ENCODE measurements at regions not wholly inside any gene's neighbourhood (a gene's known extent, or its start where the extent isn't known, plus 50 kb on each side); places are given as distances from the start of the nearest gene placed in this dataset.

- no peak overlapping the region for H3K27ac Mint-ChIP-seq
- no peaks in the 10 kb centered on the region for H3K36me3 Mint-ChIP-seq
- H3K4me3 Mint-ChIP-seq = no peak overlapping the region
- peaks cover 2% of the 10 kb centered on the region for H3K9me3 Mint-ChIP-seq
- DNase-seq = no peak
- H3K27me3 Mint-ChIP-seq = no peaks in the 10 kb centered on the region
- no peaks in the 10 kb centered on the region for H3K4me1 Mint-ChIP-seq
These were observed 511.9 kb upstream of the KLF12 start for GRCh38 chr13:74646091-74646490.

GRCh38 chr13:74645586-74645985 is 511.4 kb upstream of the KLF12 start:
- H3K4me3 Mint-ChIP-seq = no peak overlapping the region

DNA sequence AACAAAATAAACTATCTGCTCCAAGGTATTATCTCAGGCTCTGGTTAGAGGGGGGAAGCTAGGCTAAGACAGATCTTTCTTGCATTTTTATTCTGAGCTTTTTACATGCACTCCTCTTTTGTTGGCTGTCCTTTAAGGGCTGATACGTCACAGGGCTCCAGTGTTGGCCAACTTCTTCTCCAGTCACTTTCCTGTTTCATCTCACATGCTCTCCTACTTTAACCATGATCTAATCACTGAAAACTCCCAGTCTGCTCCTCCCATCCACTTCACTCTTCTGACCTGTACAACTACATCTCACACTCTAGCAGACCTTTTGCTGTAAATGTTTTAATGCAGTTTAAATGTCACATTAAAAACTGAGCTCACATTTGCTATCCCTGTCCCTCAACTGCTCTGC is 510.0 kb upstream of the KLF12 start:
- no peaks in the 10 kb centered on the region for H3K4me1 Mint-ChIP-seq
- DNase-seq = no peak
- H3K36me3 Mint-ChIP-seq = no peaks in the 10 kb centered on the region
- no peaks in the 10 kb centered on the region for H3K27me3 Mint-ChIP-seq
- H3K27ac Mint-ChIP-seq = no peak overlapping the region
- peaks cover 2% of the 10 kb centered on the region for H3K9me3 Mint-ChIP-seq
- no peak overlapping the region for H3K4me3 Mint-ChIP-seq

More at GRCh38 chr13:74645586-74645985, 511.4 kb upstream of the KLF12 start:
- H3K4me1 Mint-ChIP-seq = no peaks in the 10 kb centered on the region
- no peaks in the 10 kb centered on the region for H3K36me3 Mint-ChIP-seq
- DNase-seq = no peak
- no peak overlapping the region for H3K27ac Mint-ChIP-seq
- peaks cover 2% of the 10 kb centered on the region for H3K9me3 Mint-ChIP-seq
- H3K27me3 Mint-ChIP-seq = no peaks in the 10 kb centered on the region

DNA sequence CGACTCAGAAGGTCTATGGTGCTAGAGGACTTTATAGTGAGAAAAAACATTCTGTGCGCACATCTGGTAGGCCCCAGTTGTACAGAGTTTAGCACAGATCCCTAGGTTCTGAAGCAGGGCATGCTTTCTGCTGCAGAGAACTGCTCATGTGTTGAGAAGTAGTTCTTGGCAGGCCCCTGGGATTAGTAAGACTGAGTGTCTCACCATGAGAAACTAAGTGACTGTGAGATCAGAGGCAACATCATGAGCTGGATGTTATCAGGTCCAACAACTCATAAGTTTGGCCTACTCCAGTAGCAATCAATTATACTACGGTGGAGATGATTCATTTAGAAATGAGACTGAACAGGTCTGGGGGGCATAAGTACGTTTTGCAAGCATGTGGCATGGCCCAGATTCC is 507.4 kb upstream of the KLF12 start:
- no peak for DNase-seq
- Mint-ChIP-seq H3K4me1 (no peaks in the 10 kb centered on the region), H3K27me3 (no peaks in the 10 kb centered on the region), H3K27ac (no peak overlapping the region), H3K9me3 (peaks cover 2% of the 10 kb centered on the region), H3K4me3 (no peak overlapping the region), H3K36me3 (no peaks in the 10 kb centered on the region)

DNA sequence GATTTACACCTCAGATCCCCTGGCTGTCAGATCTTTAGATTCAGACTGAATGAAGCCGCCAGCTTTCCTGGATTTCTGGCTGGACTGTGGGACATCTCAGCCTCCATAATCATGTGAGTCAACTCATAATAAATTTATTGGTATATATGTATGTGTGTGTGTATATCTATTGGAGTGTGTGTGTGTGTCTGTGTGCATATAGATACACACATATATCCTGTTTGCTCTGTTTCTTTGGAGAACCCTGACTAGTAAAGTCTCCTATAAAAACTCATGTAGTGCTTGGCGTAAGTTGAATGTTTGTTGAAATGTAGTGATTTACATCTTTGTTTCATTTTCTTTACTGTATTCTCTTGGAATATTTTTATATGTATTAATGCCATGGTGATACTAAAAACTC is 499.5 kb upstream of the KLF12 start:
- DNase-seq = no peak
- H3K4me1 Mint-ChIP-seq = no peaks in the 10 kb centered on the region
- H3K36me3 Mint-ChIP-seq = peaks cover 2% of the 10 kb centered on the region
- H3K9me3 Mint-ChIP-seq = peaks cover 8% of the 10 kb centered on the region
- H3K27me3 Mint-ChIP-seq = no peaks in the 10 kb centered on the region
- no peak overlapping the region for H3K27ac Mint-ChIP-seq
- no peak overlapping the region for H3K4me3 Mint-ChIP-seq

DNA sequence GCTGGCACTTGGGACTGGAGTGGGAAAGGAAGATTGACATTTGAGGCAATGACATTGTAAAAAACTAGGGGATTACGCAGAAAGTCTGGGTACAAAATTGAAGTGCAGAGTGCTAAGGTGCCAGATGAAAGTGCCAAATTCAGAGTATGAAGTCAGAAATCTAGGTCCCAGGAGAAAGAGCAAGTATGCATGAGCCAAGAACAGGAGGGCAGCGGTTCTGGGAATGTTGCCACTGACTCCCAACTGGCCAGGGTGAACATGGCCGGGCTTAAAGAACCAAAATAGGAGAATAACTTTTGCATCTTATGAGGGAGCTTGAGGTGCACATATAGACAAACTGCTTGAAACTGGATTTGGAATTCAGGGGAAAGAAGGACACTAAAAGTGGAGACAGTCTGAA is 495.8 kb upstream of the KLF12 start:
- Mint-ChIP-seq H3K27me3 (no peaks in the 10 kb centered on the region), H3K27ac (no peak overlapping the region), H3K36me3 (peaks cover 2% of the 10 kb centered on the region), H3K4me1 (no peaks in the 10 kb centered on the region), H3K9me3 (peaks cover 8% of the 10 kb centered on the region), H3K4me3 (no peak overlapping the region)
- DNase-seq = no peak

- H3K4me3 Mint-ChIP-seq = no peak overlapping the region
- peaks cover 8% of the 10 kb centered on the region for H3K9me3 Mint-ChIP-seq
- H3K27me3 Mint-ChIP-seq = peaks cover 3% of the 10 kb centered on the region
- H3K36me3 Mint-ChIP-seq = peaks cover 2% of the 10 kb centered on the region
- DNase-seq = no peak
- H3K4me1 Mint-ChIP-seq = no peaks in the 10 kb centered on the region
- no peak overlapping the region for H3K27ac Mint-ChIP-seq
These were observed 491.3 kb upstream of the KLF12 start for GRCh38 chr13:74625541-74625940.

- Mint-ChIP-seq H3K36me3 (no peaks in the 10 kb centered on the region), H3K4me1 (no peaks in the 10 kb centered on the region), H3K9me3 (no peaks in the 10 kb centered on the region), H3K4me3 (no peak overlapping the region), H3K27me3 (peaks cover 3% of the 10 kb centered on the region), H3K27ac (no peak overlapping the region)
- DNase-seq = no peak
These were observed 489.6 kb upstream of the KLF12 start for GRCh38 chr13:74623761-74624160.

GRCh38 chr13:74622284-74622683 is 488.1 kb upstream of the KLF12 start:
- no peak for DNase-seq
- Mint-ChIP-seq H3K27me3 (peaks cover 3% of the 10 kb centered on the region), H3K36me3 (no peaks in the 10 kb centered on the region), H3K27ac (no peak overlapping the region), H3K9me3 (no peaks in the 10 kb centered on the region), H3K4me3 (no peak overlapping the region), H3K4me1 (no peaks in the 10 kb centered on the region)

DNA sequence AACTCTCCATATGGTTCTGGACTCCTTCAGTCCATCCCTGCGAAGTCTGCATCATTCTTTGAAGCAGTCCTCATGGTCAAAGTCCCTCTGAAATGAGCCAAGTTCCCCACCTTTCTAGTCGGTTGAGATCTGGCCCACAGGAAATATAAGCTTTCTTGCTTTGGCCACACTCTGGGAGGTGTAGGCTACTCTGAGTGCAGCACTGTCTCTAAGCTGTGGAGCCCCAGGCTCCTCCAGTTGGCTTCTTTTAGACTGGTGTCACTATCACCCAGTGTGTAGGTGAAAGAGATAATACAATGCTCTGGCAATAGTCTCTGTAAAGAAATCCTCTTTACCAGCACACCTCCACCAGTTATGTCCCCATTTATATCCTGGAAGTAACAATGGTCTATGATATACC is 486.5 kb upstream of the KLF12 start:
- no peaks in the 10 kb centered on the region for H3K9me3 Mint-ChIP-seq
- no peaks in the 10 kb centered on the region for H3K4me1 Mint-ChIP-seq
- no peak overlapping the region for H3K4me3 Mint-ChIP-seq
- no peak overlapping the region for H3K27ac Mint-ChIP-seq
- H3K36me3 Mint-ChIP-seq = no peaks in the 10 kb centered on the region
- H3K27me3 Mint-ChIP-seq = peaks cover 9% of the 10 kb centered on the region
- DNase-seq = no peak

DNA sequence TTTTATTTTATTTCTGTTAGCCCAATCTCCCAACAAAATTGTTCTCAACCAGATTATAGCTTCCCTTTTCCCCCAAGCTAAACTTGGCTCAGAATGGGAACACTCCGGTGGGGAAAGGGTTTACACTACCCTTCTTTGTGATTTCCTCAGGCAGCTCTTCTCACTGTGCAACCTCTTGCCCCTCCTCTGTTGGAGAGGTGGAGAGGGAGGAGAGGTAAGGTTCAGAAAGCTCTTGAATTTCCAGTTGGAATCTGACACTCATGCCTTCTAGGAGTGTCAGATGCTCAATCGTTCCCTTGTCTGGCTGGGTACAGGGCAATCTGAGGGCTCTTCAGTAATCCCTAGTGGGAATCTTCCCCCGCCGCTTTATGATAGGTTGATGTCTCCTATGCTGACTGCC is 486.1 kb upstream of the KLF12 start:
- H3K36me3 Mint-ChIP-seq = no peaks in the 10 kb centered on the region
- H3K9me3 Mint-ChIP-seq = no peaks in the 10 kb centered on the region
- no peak overlapping the region for H3K4me3 Mint-ChIP-seq
- no peaks in the 10 kb centered on the region for H3K4me1 Mint-ChIP-seq
- peaks cover 9% of the 10 kb centered on the region for H3K27me3 Mint-ChIP-seq
- DNase-seq = no peak
- no peak overlapping the region for H3K27ac Mint-ChIP-seq

GRCh38 chr13:74597526-74597925 is 463.3 kb upstream of the KLF12 start:
- H3K27ac Mint-ChIP-seq = no peak overlapping the region
- H3K36me3 Mint-ChIP-seq = no peaks in the 10 kb centered on the region
- no peak overlapping the region for H3K4me3 Mint-ChIP-seq
- H3K27me3 Mint-ChIP-seq = no peaks in the 10 kb centered on the region
- peaks cover 15% of the 10 kb centered on the region for H3K9me3 Mint-ChIP-seq
- no peaks in the 10 kb centered on the region for H3K4me1 Mint-ChIP-seq
- DNase-seq = no peak

- Mint-ChIP-seq H3K9me3 (peaks cover 15% of the 10 kb centered on the region), H3K27ac (no peak overlapping the region), H3K4me1 (no peaks in the 10 kb centered on the region), H3K4me3 (no peak overlapping the region), H3K27me3 (no peaks in the 10 kb centered on the region), H3K36me3 (no peaks in the 10 kb centered on the region)
- DNase-seq = no peak
These were observed 462.5 kb upstream of the KLF12 start for GRCh38 chr13:74596691-74597090.

DNA sequence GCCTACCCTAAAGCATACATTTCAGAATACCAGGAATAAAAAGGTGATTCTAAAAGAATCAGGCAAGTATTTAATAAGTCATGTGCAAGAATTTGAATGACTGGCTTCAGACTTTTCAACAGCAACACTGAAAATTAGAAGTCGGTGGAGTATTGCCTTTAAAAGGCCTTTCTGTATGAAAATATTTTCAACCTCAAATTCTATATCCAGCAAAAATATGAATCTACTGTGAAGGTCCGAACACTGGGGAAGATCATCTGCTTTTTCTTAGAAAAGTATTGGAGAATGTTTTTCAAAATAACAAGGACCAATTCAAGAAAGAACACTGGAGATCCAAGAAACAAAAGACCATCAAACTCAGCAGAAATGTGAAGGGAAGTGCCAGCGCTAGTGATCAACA is 459.5 kb upstream of the KLF12 start:
- no peak for DNase-seq
- no peak overlapping the region for H3K27ac Mint-ChIP-seq
- H3K27me3 Mint-ChIP-seq = no peaks in the 10 kb centered on the region
- peaks cover 14% of the 10 kb centered on the region for H3K9me3 Mint-ChIP-seq
- no peaks in the 10 kb centered on the region for H3K4me1 Mint-ChIP-seq
- H3K36me3 Mint-ChIP-seq = no peaks in the 10 kb centered on the region
- no peak overlapping the region for H3K4me3 Mint-ChIP-seq

DNA sequence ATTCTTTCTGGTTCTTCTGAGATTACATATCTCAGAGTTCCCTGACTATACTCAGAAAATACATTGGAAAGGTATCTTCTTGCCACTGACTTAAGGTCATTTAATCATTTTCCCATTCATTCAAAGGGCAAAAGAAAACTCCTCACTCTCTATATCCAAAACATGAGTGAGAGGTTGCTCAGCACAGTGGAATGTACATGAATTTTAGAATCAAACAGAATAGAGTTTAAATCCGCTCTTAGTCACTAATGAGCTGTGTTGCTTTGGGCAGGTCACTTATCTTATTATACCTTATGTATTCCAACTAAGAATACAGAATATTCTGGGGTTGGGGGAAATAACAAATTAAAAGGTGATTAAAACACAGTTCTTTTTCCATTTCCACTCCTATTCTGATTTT is 452.6 kb upstream of the KLF12 start:
- Mint-ChIP-seq H3K27me3 (no peaks in the 10 kb centered on the region), H3K9me3 (no peaks in the 10 kb centered on the region), H3K27ac (no peak overlapping the region), H3K36me3 (no peaks in the 10 kb centered on the region), H3K4me1 (no peaks in the 10 kb centered on the region), H3K4me3 (no peak overlapping the region)
- no peak for DNase-seq

GRCh38 chr13:74576420-74576819 is 442.2 kb upstream of the KLF12 start:
- Mint-ChIP-seq H3K9me3 (no peaks in the 10 kb centered on the region), H3K27me3 (peaks cover 40% of the 10 kb centered on the region), H3K27ac (no peak overlapping the region), H3K4me3 (peak overlapping the region; percentile 72), H3K36me3 (no peaks in the 10 kb centered on the region), H3K4me1 (peaks cover 12% of the 10 kb centered on the region)
- no peak for DNase-seq

DNA sequence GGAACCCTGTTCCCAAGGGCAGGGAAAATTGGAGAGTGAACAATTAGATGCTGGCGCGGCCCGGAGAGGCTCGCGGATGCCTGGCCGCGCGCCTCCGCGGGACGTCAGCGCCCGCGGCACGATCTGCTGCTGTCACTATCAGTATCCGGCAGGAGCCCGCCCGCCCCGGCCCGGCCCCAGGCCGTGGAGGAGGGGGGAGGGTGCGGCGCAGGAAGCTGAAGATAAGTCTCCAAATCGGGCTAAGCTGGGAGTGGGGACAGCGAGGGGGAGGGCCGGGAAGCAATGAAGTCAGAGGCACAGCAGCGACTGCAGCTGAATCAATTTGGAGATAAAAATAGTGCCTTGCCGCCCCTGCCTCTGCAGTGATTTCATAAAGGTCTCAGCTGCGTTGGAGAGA is 441.5 kb upstream of the KLF12 start:
- H3K27me3 Mint-ChIP-seq = peaks cover 39% of the 10 kb centered on the region
- no peaks in the 10 kb centered on the region for H3K9me3 Mint-ChIP-seq
- H3K4me1 Mint-ChIP-seq = peaks cover 12% of the 10 kb centered on the region
- peak; percentile 60 for DNase-seq
- H3K36me3 Mint-ChIP-seq = no peaks in the 10 kb centered on the region
- peak overlapping the region; percentile 72 for H3K4me3 Mint-ChIP-seq
- H3K27ac Mint-ChIP-seq = no peak overlapping the region

Data from activated naive CD8-positive, alpha-beta T cell treated with anti-CD3 and anti-CD28 coated beads for 36 hours (primary cell).